Pancreas (tissue), 10 donors: ENCODE measurements at regions not wholly inside any gene's neighbourhood (a gene's known extent, or its start where the extent isn't known, plus 50 kb on each side); places are given as distances from the start of the nearest gene placed in this dataset.

Experiments
- ATAC-seq, 4 donors: fragments of 200-7000 bp; cut with Tn5 transposase; one replicate each; pipeline versions ENCODE4 v1.8.0 to v1.9.1; 2020; ENCODE audit warnings: mild to moderate bottlenecking in 4 of 4, moderate library complexity in 4 of 4
- DNase-seq, 6 donors: peaks; one replicate each; pipeline ENCODE4 v3.0.0-alpha.2; 2020
- FAIRE-seq: peaks from 2 replicates; lab custom pipeline; 2012; peaks lifted over from hg19 to GRCh38; lab: Jason Lieb, UNC
- H3K27ac ChIP-seq, 4 donors: fragments of 200-600 bp; sonication (generic); 1 replicate in 3 of 4; 2 replicates in 1 of 4; pipeline versions ENCODE4 v1.5.0 to v1.8.0; 2020
- H3K27me3 ChIP-seq, 4 donors: fragments of 200-600 bp; one replicate each; pipeline ENCODE4 v1.8.0; 2021
- H3K36me3 ChIP-seq, 3 donors: fragments of 200-600 bp; sonication (generic) in 1 of 3; one replicate each; pipeline versions ENCODE4 v1.5.0 to v1.8.0; 2020 to 2021
- H3K4me1 ChIP-seq, 3 donors: fragments of 200-600 bp; one replicate each; pipeline ENCODE4 v1.8.0; 2021
- H3K4me3 ChIP-seq, 4 donors: fragments of 200-600 bp; sonication (generic) in 2 of 4; one replicate each; pipeline versions ENCODE4 v1.5.0 to v1.8.0; 2020 to 2021
- H3K9me3 ChIP-seq, 4 donors: fragments of 200-600 bp; one replicate each; pipeline ENCODE4 v1.8.0; 2021
- WGBS, 2 donors: extraction: QIAGEN DNeasy Blood & Tissue Kit; methylation state at CpG; one replicate each; pipeline ENCODE4 v1.1.7; 2013; 5-methylcytosine and 5-hydroxymethylcytosine counted together
- intact Hi-C, 3 donors: fragments of 100-400 bp; cut with DNase I; formaldehyde crosslinking; loops; one replicate each; pipeline versions ENCODE4 v1.11.1 to v1.14.2; 2022
- TF ChIP-seq, protein P1 (sequence below), 4 donors: fragments of 200-600 bp; sonication (generic) in 3 of 4; IDR thresholded peaks; one replicate each; pipeline versions ENCODE4 v1.5.0 to v1.8.0; 2021; ENCODE audit warnings: antibody characterized with exemption in 4 of 4
- donor health status: healthy with polysubstance abuse.
- donor health status: DM: no; HTN: no; CAD: no; lungs with moderate emphysema.
- donor health status: DM: no; HTN: no; CAD: no.
- donor health status: control.
- donor health status: control.
- donor health status: Bipolar disorder and iron deficiency.
- donor health status: DM: yes; HTN: yes; CAD: no.
- donor health status: DM: no; HTN: no; CAD: no.
- donor health status: DM: no; HTN: no; CAD: no.
- donor health status: DM: yes; HTN: yes; CAD: no.

- no peak for FAIRE-seq
- TF ChIP-seq, protein P1, sequence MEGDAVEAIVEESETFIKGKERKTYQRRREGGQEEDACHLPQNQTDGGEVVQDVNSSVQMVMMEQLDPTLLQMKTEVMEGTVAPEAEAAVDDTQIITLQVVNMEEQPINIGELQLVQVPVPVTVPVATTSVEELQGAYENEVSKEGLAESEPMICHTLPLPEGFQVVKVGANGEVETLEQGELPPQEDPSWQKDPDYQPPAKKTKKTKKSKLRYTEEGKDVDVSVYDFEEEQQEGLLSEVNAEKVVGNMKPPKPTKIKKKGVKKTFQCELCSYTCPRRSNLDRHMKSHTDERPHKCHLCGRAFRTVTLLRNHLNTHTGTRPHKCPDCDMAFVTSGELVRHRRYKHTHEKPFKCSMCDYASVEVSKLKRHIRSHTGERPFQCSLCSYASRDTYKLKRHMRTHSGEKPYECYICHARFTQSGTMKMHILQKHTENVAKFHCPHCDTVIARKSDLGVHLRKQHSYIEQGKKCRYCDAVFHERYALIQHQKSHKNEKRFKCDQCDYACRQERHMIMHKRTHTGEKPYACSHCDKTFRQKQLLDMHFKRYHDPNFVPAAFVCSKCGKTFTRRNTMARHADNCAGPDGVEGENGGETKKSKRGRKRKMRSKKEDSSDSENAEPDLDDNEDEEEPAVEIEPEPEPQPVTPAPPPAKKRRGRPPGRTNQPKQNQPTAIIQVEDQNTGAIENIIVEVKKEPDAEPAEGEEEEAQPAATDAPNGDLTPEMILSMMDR (IDR thresholded peaks at IDR 0.05) = no peak
- H3K27me3 ChIP-seq = no peaks in the 10 kb centered on the region
- H3K4me3 ChIP-seq = no peak overlapping the region
- H3K4me1 ChIP-seq = no peaks in the 10 kb centered on the region
- no peaks in the 10 kb centered on the region for H3K9me3 ChIP-seq
- H3K36me3 ChIP-seq = no peaks in the 10 kb centered on the region
- ATAC-seq = no peak
- intact Hi-C loops = no loop called here
- H3K27ac ChIP-seq = no peak overlapping the region
- 82 to 85% methylated on average over 4 of the region's 4 CpGs for WGBS, 2 donors
- DNase-seq = no peak
Observed at GRCh38 chr2:173817582-173817981, 147.6 kb downstream of the SP3 start.

DNA sequence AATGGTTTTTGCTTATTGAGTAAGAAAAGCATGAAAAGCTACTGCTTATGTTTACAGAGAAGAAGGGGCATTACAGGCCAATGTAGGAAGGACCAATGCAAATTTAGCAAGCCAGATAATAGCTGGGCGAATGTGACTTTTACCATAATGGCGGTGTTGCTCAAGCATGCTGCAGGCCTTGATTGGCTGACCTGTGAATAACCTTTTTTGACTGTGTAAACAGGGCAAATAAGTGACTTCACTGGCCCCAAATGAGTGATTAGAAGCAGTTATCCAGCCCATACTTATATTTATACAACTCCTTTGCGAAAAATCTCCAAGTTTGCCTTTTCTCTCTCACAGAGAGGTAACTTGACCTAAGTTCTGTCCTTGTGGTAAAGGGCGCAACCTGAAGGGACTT, 146.9 kb downstream of the SP3 start:
- Histone ChIP-seq H3K9me3 (no peaks in the 10 kb centered on the region), H3K27me3 (no peaks in the 10 kb centered on the region), H3K36me3 (no peaks in the 10 kb centered on the region), H3K27ac (no peak overlapping the region), H3K4me1 (no peaks in the 10 kb centered on the region), H3K4me3 (no peak overlapping the region)
- TF ChIP-seq, protein P1 (IDR thresholded peaks at IDR 0.05) = no peak
- WGBS, 2 donors = 90 to 92% methylated on average over 4 of the region's 4 CpGs
- FAIRE-seq = no peak
- ATAC-seq = no peak
- no peak for DNase-seq
- intact Hi-C loops = no loop called here

GRCh38 chr2:173819852-173820251, 145.3 kb downstream of the SP3 start:
- FAIRE-seq = no peak
- ATAC-seq = no peak
- no peaks in the 10 kb centered on the region for H3K9me3 ChIP-seq
- no peak for DNase-seq
- WGBS, 2 donors = 58 to 68% methylated on average over 5 of the region's 5 CpGs
- H3K4me1 ChIP-seq = no peaks in the 10 kb centered on the region
- H3K27ac ChIP-seq = no peak overlapping the region
- TF ChIP-seq, protein P1 (IDR thresholded peaks at IDR 0.05) = no peak
- H3K36me3 ChIP-seq = no peaks in the 10 kb centered on the region
- no peaks in the 10 kb centered on the region for H3K27me3 ChIP-seq
- intact Hi-C loops = no loop called here
- H3K4me3 ChIP-seq = no peak overlapping the region

- DNase-seq = no peak
- Histone ChIP-seq H3K4me1 (no peaks in the 10 kb centered on the region), H3K36me3 (no peaks in the 10 kb centered on the region), H3K9me3 (no peaks in the 10 kb centered on the region), H3K27me3 (no peaks in the 10 kb centered on the region), H3K27ac (no peak overlapping the region), H3K4me3 (no peak overlapping the region)
- intact Hi-C loops = no loop called here
- ATAC-seq = no peak
- WGBS, 2 donors = 74 to 87% methylated on average over 9 of the region's 9 CpGs
- FAIRE-seq = no peak
- TF ChIP-seq, protein P1 (IDR thresholded peaks at IDR 0.05) = no peak
Observed at GRCh38 chr2:173821451-173821850, 143.7 kb downstream of the SP3 start.

GRCh38 chr2:173822889-173823542, 142.2 kb downstream of the SP3 start:
- 76% methylated on average over 6 of the region's 6 CpGs for WGBS, 2 donors
- no peak for ATAC-seq
- intact Hi-C loops = no loop called here
- DNase-seq = no peak
- Histone ChIP-seq H3K27ac (no peak overlapping the region), H3K9me3 (no peaks in the 10 kb centered on the region), H3K4me3 (no peak overlapping the region), H3K4me1 (no peaks in the 10 kb centered on the region), H3K36me3 (no peaks in the 10 kb centered on the region), H3K27me3 (no peaks in the 10 kb centered on the region)
- TF ChIP-seq, protein P1 (IDR thresholded peaks at IDR 0.05) = no peak
- no peak for FAIRE-seq
